ES-I3 (cell line): ENCODE measurements at regions not wholly inside any gene's neighbourhood (a gene's known extent, or its start where the extent isn't known, plus 50 kb on each side); places are given as distances from the start of the nearest gene placed in this dataset.
"Not testable (repeated sequence)": the region's sequence is repeated elsewhere in the genome, so short reads cannot be mapped to it uniquely, and the experiment has no call there.

Source experiments
- H3K36me3 ChIP-seq: 2 replicates; pipeline ENCODE4 v1.6.1; 2013; ENCODE audit warnings: mild to moderate bottlenecking, low read length, control low read depth, moderate library complexity; ENCODE audit not compliant: insufficient read depth
- H3K4me1 ChIP-seq: 2 replicates; pipeline ENCODE4 v1.6.1; 2013; ENCODE audit warnings: mild to moderate bottlenecking, control low read depth, low read length; ENCODE audit not compliant: insufficient read depth
- H3K9ac ChIP-seq: 2 replicates; pipeline ENCODE4 v1.6.1; 2013; ENCODE audit warnings: low read depth, mild to moderate bottlenecking, low read length, moderate library complexity
- H3K9me3 ChIP-seq: 2 replicates; pipeline ENCODE4 v1.6.1; 2013; ENCODE audit warnings: mild to moderate bottlenecking, low read length, moderate library complexity; ENCODE audit not compliant: control insufficient read depth, insufficient read depth

- Histone ChIP-seq H3K4me1 (no peaks in the 10 kb centered on the region), H3K36me3 (no peaks in the 10 kb centered on the region), H3K9ac (no peak overlapping the region)
These were observed 159.4 kb upstream of the FAM3C start for GRCh38 chr7:121555558-121555957.

GRCh38 chr7:121547544-121548092, 151.5 kb upstream of the FAM3C start:
- H3K9ac ChIP-seq: no peak overlapping the region
- H3K36me3 ChIP-seq: no peaks in the 10 kb centered on the region
- H3K4me1 ChIP-seq: no peaks in the 10 kb centered on the region
- H3K9me3 ChIP-seq: peaks cover 7% of the 10 kb centered on the region

More at GRCh38 chr7:121555558-121555957, 159.4 kb upstream of the FAM3C start:
- no peaks in the 10 kb centered on the region for H3K9me3 ChIP-seq

GRCh38 chr7:121546632-121547543, 150.8 kb upstream of the FAM3C start:
- H3K4me1 ChIP-seq: no peaks in the 10 kb centered on the region
- H3K9ac ChIP-seq: no peak overlapping the region

GRCh38 chr7:121545418-121545817, 149.3 kb upstream of the FAM3C start:
- H3K36me3 ChIP-seq: no peaks in the 10 kb centered on the region
- no peaks in the 10 kb centered on the region for H3K4me1 ChIP-seq
- peaks cover 7% of the 10 kb centered on the region for H3K9me3 ChIP-seq
- H3K9ac ChIP-seq: no peak overlapping the region

More at GRCh38 chr7:121546632-121547543, 150.8 kb upstream of the FAM3C start:
- peaks cover 7% of the 10 kb centered on the region for H3K9me3 ChIP-seq
- H3K36me3 ChIP-seq: no peaks in the 10 kb centered on the region

- Histone ChIP-seq H3K36me3 (no peaks in the 10 kb centered on the region), H3K4me1 (no peaks in the 10 kb centered on the region), H3K9ac (no peak overlapping the region), H3K9me3 (peaks cover 7% of the 10 kb centered on the region)
These were observed 148.6 kb upstream of the FAM3C start for GRCh38 chr7:121544726-121545125.

- Histone ChIP-seq H3K36me3 (no peaks in the 10 kb centered on the region), H3K4me1 (no peaks in the 10 kb centered on the region), H3K9me3 (peaks cover 7% of the 10 kb centered on the region), H3K9ac (no peak overlapping the region)
These were observed 148.1 kb upstream of the FAM3C start for GRCh38 chr7:121544238-121544637.

- H3K4me1 ChIP-seq: no peaks in the 10 kb centered on the region
- no peak overlapping the region for H3K9ac ChIP-seq
- no peaks in the 10 kb centered on the region for H3K36me3 ChIP-seq
- peaks cover 7% of the 10 kb centered on the region for H3K9me3 ChIP-seq
These were observed 145.3 kb upstream of the FAM3C start for GRCh38 chr7:121541457-121541856.

- Histone ChIP-seq H3K36me3 (no peaks in the 10 kb centered on the region), H3K4me1 (no peaks in the 10 kb centered on the region), H3K9me3 (peaks cover 4% of the 10 kb centered on the region), H3K9ac (no peak overlapping the region)
These were observed 144.0 kb upstream of the FAM3C start for GRCh38 chr7:121540138-121540537.

- no peaks in the 10 kb centered on the region for H3K9me3 ChIP-seq
- no peak overlapping the region for H3K9ac ChIP-seq
- H3K4me1 ChIP-seq: no peaks in the 10 kb centered on the region
- H3K36me3 ChIP-seq: no peaks in the 10 kb centered on the region
These were observed 140.9 kb upstream of the FAM3C start for GRCh38 chr7:121537031-121537430.

- H3K9ac ChIP-seq: no peak overlapping the region
- no peaks in the 10 kb centered on the region; the same call in none of the 2 replicates for H3K9me3 ChIP-seq
- no peaks in the 10 kb centered on the region for H3K4me1 ChIP-seq
- H3K36me3 ChIP-seq: no peaks in the 10 kb centered on the region
These were observed 135.3 kb upstream of the FAM3C start for GRCh38 chr7:121531175-121532070.

GRCh38 chr7:121530227-121531174, 134.4 kb upstream of the FAM3C start:
- Histone ChIP-seq H3K4me1 (no peaks in the 10 kb centered on the region), H3K9me3 (no peaks in the 10 kb centered on the region; the same call in none of the 2 replicates), H3K36me3 (no peaks in the 10 kb centered on the region), H3K9ac (no peak overlapping the region)

- Histone ChIP-seq H3K4me1 (no peaks in the 10 kb centered on the region), H3K9ac (no peak overlapping the region), H3K9me3 (no peaks in the 10 kb centered on the region; the same call in none of the 2 replicates), H3K36me3 (no peaks in the 10 kb centered on the region)
These were observed 132.9 kb upstream of the FAM3C start for GRCh38 chr7:121529003-121529402.

GRCh38 chr7:121526210-121526609, 130.1 kb upstream of the FAM3C start:
- H3K4me1 ChIP-seq, H3K9me3 ChIP-seq, H3K9ac ChIP-seq, H3K36me3 ChIP-seq: not testable (repeated sequence)
